Right ventricle myocardium superior (tissue), 1 donor: ENCODE measurements at regions not wholly inside any gene's neighbourhood (a gene's known extent, or its start where the extent isn't known, plus 50 kb on each side); places are given as distances from the start of the nearest gene placed in this dataset.

Experiments
- ATAC-seq: fragments of 200-7000 bp; cut with Tn5 transposase; one replicate; pipeline ENCODE4 v1.9.1; 2020; ENCODE audit warnings: mild to moderate bottlenecking; ENCODE audit not compliant: poor library complexity
- DNase-seq: peaks from one replicate; pipeline ENCODE4 v3.0.0-alpha.2; 2020
- intact Hi-C: fragments of 100-400 bp; cut with DNase I; formaldehyde crosslinking; loops from one replicate; pipeline ENCODE4 v1.11.2; 2022
- donor health status: DM: no; HTN: yes; CAD: no; lungs with severe emphysema.

GRCh38 chr2:219965287-219966194 is 338.1 kb downstream of the SLC4A3 start:
- ATAC-seq (no peak), DNase-seq (no peak)
- intact Hi-C loops, result no loop called here

GRCh38 chr2:219967247-219968245 is 340.1 kb downstream of the SLC4A3 start:
- no peak for ATAC-seq
- DNase-seq, result no peak
- intact Hi-C loops, result no loop called here

- no peak for ATAC-seq
- intact Hi-C loops, result no loop called here
- DNase-seq, result no peak
These were observed 341.4 kb downstream of the SLC4A3 start for GRCh38 chr2:219968685-219969345.

GRCh38 chr2:219969508-219969907 is 342.1 kb downstream of the SLC4A3 start:
- intact Hi-C loops, result no loop called here
- DNase-seq, result no peak
- no peak for ATAC-seq

- ATAC-seq (no peak), DNase-seq (no peak)
- intact Hi-C loops, result no loop called here
These were observed 345.7 kb downstream of the SLC4A3 start for GRCh38 chr2:219973136-219973535.

- DNase-seq (no peak), ATAC-seq (no peak)
- intact Hi-C loops, result no loop called here
These were observed 349.4 kb downstream of the SLC4A3 start for GRCh38 chr2:219976871-219977270.

- intact Hi-C loops, result no loop called here
- DNase-seq (no peak), ATAC-seq (no peak)
These were observed 353.2 kb downstream of the SLC4A3 start for GRCh38 chr2:219980638-219981037.

GRCh38 chr2:219983836-219984235 is 356.4 kb downstream of the SLC4A3 start:
- intact Hi-C loops, result no loop called here
- ATAC-seq, result no peak

GRCh38 chr2:219985017-219985416 is 357.6 kb downstream of the SLC4A3 start:
- no peak for ATAC-seq
- intact Hi-C loops, result no loop called here
- no peak for DNase-seq

More at GRCh38 chr2:219983836-219984235, 356.4 kb downstream of the SLC4A3 start:
- no peak for DNase-seq

- intact Hi-C loops, result no loop called here
- ATAC-seq (no peak), DNase-seq (no peak)
These were observed 360.4 kb downstream of the SLC4A3 start for GRCh38 chr2:219987830-219988229.

GRCh38 chr2:219989744-219990143 is 362.3 kb downstream of the SLC4A3 start:
- ATAC-seq (no peak), DNase-seq (no peak)
- intact Hi-C loops, result no loop called here

GRCh38 chr2:219991116-219991515 is 363.7 kb downstream of the SLC4A3 start:
- intact Hi-C loops, result no loop called here
- no peak for ATAC-seq
- no peak for DNase-seq

- DNase-seq (no peak), ATAC-seq (no peak)
- intact Hi-C loops, result no loop called here
These were observed 368.0 kb downstream of the SLC4A3 start for GRCh38 chr2:219995399-219995798.

GRCh38 chr2:219995991-219996765 is 368.7 kb downstream of the SLC4A3 start:
- intact Hi-C loops, result no loop called here
- no peak for ATAC-seq
- no peak for DNase-seq

GRCh38 chr2:219997341-219997851 is 370.0 kb downstream of the SLC4A3 start:
- DNase-seq (no peak), ATAC-seq (no peak)
- intact Hi-C loops, result no loop called here

- intact Hi-C loops, result no loop called here
- ATAC-seq (no peak), DNase-seq (no peak)
These were observed 370.7 kb downstream of the SLC4A3 start for GRCh38 chr2:219998107-219998506.

- intact Hi-C loops, result no loop called here
- ATAC-seq (no peak), DNase-seq (no peak)
These were observed 371.3 kb downstream of the SLC4A3 start for GRCh38 chr2:219998714-219999227.

GRCh38 chr2:220000080-220000479 is 372.6 kb downstream of the SLC4A3 start:
- DNase-seq, result no peak
- no peak for ATAC-seq
- intact Hi-C loops, result no loop called here
